ENCODE measurements at regions not wholly inside any gene's neighbourhood (a gene's known extent, or its start where the extent isn't known, plus 50 kb on each side); places are given as distances from the start of the nearest gene placed in this dataset.
"Not testable (repeated sequence)": the region's sequence is repeated elsewhere in the genome, so short reads cannot be mapped to it uniquely, and the experiment has no call there.

GRCh38 chr2:173500953-173501352 is 146.3 kb downstream of the CDCA7 start:
- no peak for ATAC-seq (replicated peaks)
- Mint-ChIP-seq H3K4me1 (no peaks in the 10 kb centered on the region), H3K27me3 (peaks cover 4 to 13% of the 10 kb centered on the region in 2 donors), H3K9me3 (peaks cover 0 to 8% of the 10 kb centered on the region in 2 donors), H3K4me3 (no peak overlapping the region), H3K27ac (no peak overlapping the region), H3K36me3 (no peaks in the 10 kb centered on the region)
- DNase-seq, result no peak

GRCh38 chr2:173502296-173502695 is 147.6 kb downstream of the CDCA7 start:
- Mint-ChIP-seq H3K36me3 (no peaks in the 10 kb centered on the region), H3K4me1 (no peaks in the 10 kb centered on the region), H3K27me3 (peaks cover 4 to 13% of the 10 kb centered on the region in 2 donors), H3K27ac (no peak overlapping the region), H3K4me3 (no peak overlapping the region), H3K9me3 (peaks cover 0 to 8% of the 10 kb centered on the region in 2 donors)
- no peak for ATAC-seq (replicated peaks)
- no peak for DNase-seq

GRCh38 chr2:173511357-173511756 is 156.7 kb downstream of the CDCA7 start:
- no peaks in the 10 kb centered on the region for H3K36me3 Mint-ChIP-seq
- DNase-seq, result no peak
- no peaks in the 10 kb centered on the region for H3K4me1 Mint-ChIP-seq
- ATAC-seq (replicated peaks), result no peak
- no peak overlapping the region for H3K27ac Mint-ChIP-seq
- peaks cover 13 to 15% of the 10 kb centered on the region in 2 donors for H3K27me3 Mint-ChIP-seq
- H3K9me3 Mint-ChIP-seq, result peaks cover 3% of the 10 kb centered on the region in 2 donors
- no peak overlapping the region for H3K4me3 Mint-ChIP-seq

- H3K4me3 Mint-ChIP-seq, result no peak overlapping the region
- DNase-seq (no peak), ATAC-seq (replicated peaks) (no peak)
- no peaks in the 10 kb centered on the region for H3K4me1 Mint-ChIP-seq
- H3K9me3 Mint-ChIP-seq, result peaks cover 4 to 5% of the 10 kb centered on the region in 2 donors
- H3K36me3 Mint-ChIP-seq, result no peaks in the 10 kb centered on the region
- H3K27ac Mint-ChIP-seq, result no peak overlapping the region
- peaks cover 13 to 15% of the 10 kb centered on the region in 2 donors for H3K27me3 Mint-ChIP-seq
Measured at GRCh38 chr2:173511942-173512341, 157.3 kb downstream of the CDCA7 start.

- ATAC-seq (replicated peaks) (no peak), DNase-seq (no peak)
- Mint-ChIP-seq H3K27me3 (peaks cover 8 to 11% of the 10 kb centered on the region in 2 donors), H3K9me3 (peaks cover 9 to 13% of the 10 kb centered on the region in 2 donors), H3K4me3 (no peak overlapping the region), H3K4me1 (no peaks in the 10 kb centered on the region), H3K27ac (no peak overlapping the region), H3K36me3 (peaks cover 0 to 2% of the 10 kb centered on the region in 2 donors)
Measured at GRCh38 chr2:173513107-173513727, 158.5 kb downstream of the CDCA7 start.

GRCh38 chr2:173520918-173521317 is 166.2 kb downstream of the CDCA7 start:
- Mint-ChIP-seq H3K4me1 (no peaks in the 10 kb centered on the region), H3K36me3 (peaks cover 0 to 2% of the 10 kb centered on the region in 2 donors), H3K27me3 (peaks cover 11 to 14% of the 10 kb centered on the region in 2 donors), H3K27ac (no peak overlapping the region), H3K4me3 (no peak overlapping the region), H3K9me3 (peaks cover 12 to 17% of the 10 kb centered on the region in 2 donors)
- DNase-seq, result no peak
- ATAC-seq (replicated peaks), result no peak

GRCh38 chr2:173521450-173522192 is 166.9 kb downstream of the CDCA7 start:
- peaks cover 0 to 2% of the 10 kb centered on the region in 2 donors for H3K36me3 Mint-ChIP-seq
- no peak overlapping the region for H3K4me3 Mint-ChIP-seq
- H3K27ac Mint-ChIP-seq, result no peak overlapping the region
- no peaks in the 10 kb centered on the region for H3K4me1 Mint-ChIP-seq
- H3K27me3 Mint-ChIP-seq, result peaks cover 11 to 14% of the 10 kb centered on the region in 2 donors
- DNase-seq, result no peak
- ATAC-seq (replicated peaks), result no peak
- peaks cover 12 to 17% of the 10 kb centered on the region in 2 donors for H3K9me3 Mint-ChIP-seq

- no peak for DNase-seq
Measured at GRCh38 chr2:173523497-173523896, 168.8 kb downstream of the CDCA7 start.

GRCh38 chr2:173524256-173524955 is 169.7 kb downstream of the CDCA7 start:
- Mint-ChIP-seq H3K9me3 (peaks cover 0 to 2% of the 10 kb centered on the region in 2 donors), H3K4me3 (no peak overlapping the region), H3K36me3 (no peaks in the 10 kb centered on the region), H3K4me1 (no peaks in the 10 kb centered on the region), H3K27ac (no peak overlapping the region), H3K27me3 (peaks cover 7 to 11% of the 10 kb centered on the region in 2 donors)
- ATAC-seq (replicated peaks), result no peak
- DNase-seq, result no peak

More at GRCh38 chr2:173523497-173523896, 168.8 kb downstream of the CDCA7 start:
- no peak overlapping the region for H3K27ac Mint-ChIP-seq
- no peak for ATAC-seq (replicated peaks)
- H3K9me3 Mint-ChIP-seq, result peaks cover 4 to 6% of the 10 kb centered on the region in 2 donors
- no peaks in the 10 kb centered on the region for H3K4me1 Mint-ChIP-seq
- no peaks in the 10 kb centered on the region for H3K36me3 Mint-ChIP-seq
- H3K4me3 Mint-ChIP-seq, result no peak overlapping the region
- peaks cover 11 to 12% of the 10 kb centered on the region in 2 donors for H3K27me3 Mint-ChIP-seq

- ATAC-seq (replicated peaks); H3K36me3 Mint-ChIP-seq: not testable (repeated sequence)
Measured at GRCh38 chr2:173532732-173533531, 178.3 kb downstream of the CDCA7 start.

GRCh38 chr2:173537694-173538093 is 183.0 kb downstream of the CDCA7 start:
- H3K27me3 Mint-ChIP-seq, result peaks cover 24 to 31% of the 10 kb centered on the region in 2 donors

More at GRCh38 chr2:173532732-173533531, 178.3 kb downstream of the CDCA7 start:
- Mint-ChIP-seq H3K27me3 (peaks cover 21 to 26% of the 10 kb centered on the region in 2 donors), H3K9me3 (peaks cover 6 to 11% of the 10 kb centered on the region in 2 donors)
- H3K4me3 Mint-ChIP-seq, H3K27ac Mint-ChIP-seq, H3K4me1 Mint-ChIP-seq, DNase-seq: not testable (repeated sequence)

GRCh38 chr2:173539615-173540014 is 184.9 kb downstream of the CDCA7 start:
- peaks cover 13 to 16% of the 10 kb centered on the region in 2 donors for H3K27me3 Mint-ChIP-seq
- DNase-seq (no peak), ATAC-seq (replicated peaks) (no peak)
- H3K4me3 Mint-ChIP-seq, result no peak overlapping the region
- no peaks in the 10 kb centered on the region for H3K36me3 Mint-ChIP-seq
- H3K9me3 Mint-ChIP-seq, result peaks cover 0 to 3% of the 10 kb centered on the region in 2 donors
- no peaks in the 10 kb centered on the region for H3K4me1 Mint-ChIP-seq
- H3K27ac Mint-ChIP-seq, result no peak overlapping the region

More at GRCh38 chr2:173537694-173538093, 183.0 kb downstream of the CDCA7 start:
- Mint-ChIP-seq H3K4me1 (no peaks in the 10 kb centered on the region), H3K36me3 (no peaks in the 10 kb centered on the region), H3K4me3 (no peak overlapping the region), H3K27ac (no peak overlapping the region), H3K9me3 (peaks cover 5 to 7% of the 10 kb centered on the region in 2 donors)
- DNase-seq (no peak), ATAC-seq (replicated peaks) (no peak)

GRCh38 chr2:173544641-173545363 is 190.1 kb downstream of the CDCA7 start:
- H3K4me3 Mint-ChIP-seq, result no peak overlapping the region
- H3K36me3 Mint-ChIP-seq, result no peaks in the 10 kb centered on the region
- ATAC-seq (replicated peaks), result no peak
- no peak overlapping the region for H3K27ac Mint-ChIP-seq
- H3K27me3 Mint-ChIP-seq, result peaks cover 6 to 13% of the 10 kb centered on the region in 2 donors
- no peaks in the 10 kb centered on the region for H3K4me1 Mint-ChIP-seq
- H3K9me3 Mint-ChIP-seq, result no peaks in the 10 kb centered on the region
- no peak for DNase-seq

Measured in stimulated activated naive B cell treated with anti-CD40 and anti-IgM and Interleukin-4, amounts not matched to agents 10 μg/mL and 1 μg/mL and 100 μg/mL, for 72 hours (primary cell).